Forelimb muscle (tissue), 1 donor: ENCODE measurements at regions not wholly inside any gene's neighbourhood (a gene's known extent, or its start where the extent isn't known, plus 50 kb on each side); places are given as distances from the start of the nearest gene placed in this dataset.
A peak's percentile ranks its signal among the peaks of the same experiment; 100 is the strongest.
"Not testable (repeated sequence)": the region's sequence is repeated elsewhere in the genome, so short reads cannot be mapped to it uniquely, and the experiment has no call there.

Source experiments
- DNase-seq: peaks from one replicate; pipeline ENCODE4 v3.0.0-alpha.2; 2013; ENCODE audit warnings: low read depth

DNA sequence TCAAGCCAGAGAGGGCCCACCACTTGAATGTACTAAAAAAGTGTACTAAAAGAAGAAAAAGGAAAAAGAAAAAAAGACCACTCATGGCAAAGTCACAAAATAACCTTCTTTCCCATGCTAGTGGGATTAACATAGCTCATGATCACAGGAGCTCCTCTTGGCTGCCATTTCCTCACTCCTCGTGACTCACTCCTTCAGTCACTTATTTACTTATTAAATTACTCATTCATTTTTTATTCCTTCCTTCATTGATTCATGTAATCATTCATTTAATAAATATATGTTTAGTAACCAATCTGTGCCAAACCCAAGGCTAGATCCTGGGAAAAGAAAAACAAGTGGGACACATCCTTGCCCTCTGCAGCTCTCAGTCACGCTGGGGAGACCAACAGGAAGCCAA lies 300.5 kb downstream of the INSIG2 start:
- no peak for DNase-seq

DNA sequence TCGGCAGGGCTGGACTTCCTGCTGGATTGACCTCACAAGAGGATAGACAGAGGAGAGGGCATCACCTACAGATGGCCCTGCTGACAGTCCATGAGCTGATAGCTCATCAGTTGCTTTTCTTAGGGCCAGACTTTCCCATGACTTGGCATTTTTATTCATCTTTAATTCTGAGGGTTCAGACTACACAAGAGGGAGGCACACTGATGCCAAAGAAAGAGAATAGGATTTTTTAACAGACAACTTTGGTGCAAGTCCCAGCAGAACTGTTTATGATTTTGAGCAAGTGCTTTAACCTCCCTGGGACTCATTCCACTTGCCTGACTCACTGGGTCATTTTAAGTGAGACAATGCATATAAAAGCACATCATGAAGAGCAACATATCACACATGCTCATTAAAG lies 299.2 kb downstream of the INSIG2 start:
- no peak for DNase-seq

- peak; percentile 14 for DNase-seq
Observed at GRCh38 chr2:118386641-118387302, 298.5 kb downstream of the INSIG2 start.

DNA sequence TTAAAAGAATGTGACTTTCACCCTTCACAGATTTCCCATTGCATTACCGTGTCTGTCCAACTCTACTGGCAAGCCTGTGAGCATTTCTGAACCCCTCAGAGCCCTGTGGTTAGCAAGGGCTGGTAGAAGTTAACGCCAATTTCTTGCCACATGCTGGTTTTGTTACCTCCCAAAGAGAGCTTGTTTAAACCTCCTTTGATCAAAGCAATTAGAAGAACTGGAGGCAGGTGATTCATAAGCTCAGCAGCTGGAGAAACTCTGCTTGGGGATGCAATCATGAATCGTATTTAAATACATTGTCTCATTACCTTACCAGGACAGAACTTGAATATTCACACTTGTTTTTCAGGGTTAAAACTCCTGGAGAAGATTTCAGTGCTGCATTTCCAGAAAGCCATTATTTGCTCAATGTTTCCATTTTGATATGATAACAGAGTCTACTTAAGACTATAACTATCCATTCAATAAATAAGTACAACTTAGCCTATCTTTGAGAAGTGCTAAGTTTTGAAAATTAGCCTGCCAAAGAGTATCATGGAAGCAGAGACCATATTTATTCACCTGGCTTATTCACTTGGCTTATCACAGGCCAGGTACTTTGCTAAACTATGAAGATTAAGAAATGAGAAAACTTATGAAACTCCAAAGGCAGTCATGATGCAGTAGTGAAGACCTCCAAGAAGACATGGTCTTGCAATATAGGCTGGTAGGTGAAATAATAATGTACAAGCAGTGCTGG lies 292.8 kb downstream of the INSIG2 start:
- no peak for DNase-seq

GRCh38 chr2:118375907-118376485 lies 287.7 kb downstream of the INSIG2 start:
- DNase-seq: no peak

DNA sequence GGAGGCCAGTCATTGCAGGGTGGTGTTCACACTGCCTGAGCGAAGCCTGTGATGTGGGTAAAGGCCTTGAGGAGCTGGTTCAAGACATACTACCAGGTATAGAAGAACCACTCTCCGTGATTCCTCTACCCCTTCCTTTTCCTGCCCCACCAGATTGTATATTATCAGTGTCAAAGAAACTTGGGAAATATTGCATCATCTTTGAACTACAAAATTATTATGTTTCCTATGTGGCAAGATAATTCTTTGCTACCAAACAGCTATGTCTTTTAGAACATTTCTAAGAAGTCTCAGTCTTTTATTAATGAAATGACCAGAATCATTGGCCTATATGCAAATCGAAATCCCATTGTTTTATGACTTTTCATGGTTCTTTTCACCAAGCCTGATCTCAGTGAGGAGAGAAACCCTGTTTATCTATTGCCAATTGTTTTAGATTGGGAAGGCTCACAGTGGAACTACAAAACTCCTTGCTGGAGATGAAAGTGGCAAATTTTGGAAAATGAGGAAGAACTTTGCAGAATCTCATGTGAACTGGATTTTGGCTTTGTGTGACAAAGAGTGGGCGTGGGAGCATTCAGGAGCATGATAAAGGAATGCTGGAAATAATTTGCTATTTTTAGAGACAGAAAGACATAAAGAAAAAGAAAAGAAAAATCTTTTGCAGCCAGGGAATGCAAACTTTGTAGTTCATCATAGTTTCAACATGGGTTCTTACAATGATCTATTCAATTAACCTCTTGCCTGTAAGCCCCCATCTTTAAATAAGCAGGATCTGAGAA lies 286.9 kb downstream of the INSIG2 start:
- no peak for DNase-seq

GRCh38 chr2:118372886-118373830 lies 284.9 kb downstream of the INSIG2 start:
- no peak for DNase-seq

DNA sequence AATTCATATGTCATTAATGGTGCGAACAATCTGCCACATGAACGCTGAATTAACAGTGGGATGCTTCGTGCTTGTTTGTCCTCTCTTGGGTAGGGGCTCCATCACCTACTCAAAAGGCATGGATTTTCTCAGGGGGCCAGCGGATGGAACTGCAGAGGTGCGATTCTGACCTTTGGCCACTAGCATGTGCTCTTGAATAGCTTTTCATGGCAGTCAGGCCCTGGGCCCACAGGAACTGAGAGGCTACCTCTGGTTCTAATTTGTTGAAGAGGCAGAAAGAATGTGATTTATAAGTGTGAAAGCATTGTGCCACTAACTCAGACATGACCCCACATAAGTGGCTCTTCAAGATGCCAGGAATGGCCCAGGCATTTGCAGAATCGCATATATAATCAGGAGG lies 283.2 kb downstream of the INSIG2 start:
- no peak for DNase-seq

- DNase-seq: not testable (repeated sequence)
Observed at GRCh38 chr2:118369521-118369920, 281.2 kb downstream of the INSIG2 start.

DNA sequence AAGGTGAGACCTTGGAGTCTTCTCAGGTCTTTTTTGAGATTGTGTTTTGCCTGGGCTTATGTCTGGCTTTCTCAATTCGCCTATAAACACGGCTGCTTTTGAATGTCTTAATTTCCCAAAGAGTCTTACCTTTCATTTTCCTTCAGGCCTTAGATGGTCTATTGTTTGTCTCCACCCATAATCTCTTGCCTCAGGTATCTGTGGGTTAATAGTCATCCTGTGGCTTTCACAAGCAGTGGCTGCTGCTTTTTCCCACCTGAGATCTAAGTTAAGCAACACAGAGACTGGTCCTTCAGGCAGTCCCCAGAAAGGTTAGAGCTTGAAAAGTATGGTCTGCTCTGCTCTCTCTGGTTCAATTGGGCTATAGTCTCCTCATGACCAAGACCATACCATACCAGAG lies 275.3 kb downstream of the INSIG2 start:
- no peak for DNase-seq

- DNase-seq: no peak
Observed at GRCh38 chr2:118356051-118356450, 267.8 kb downstream of the INSIG2 start.

DNA sequence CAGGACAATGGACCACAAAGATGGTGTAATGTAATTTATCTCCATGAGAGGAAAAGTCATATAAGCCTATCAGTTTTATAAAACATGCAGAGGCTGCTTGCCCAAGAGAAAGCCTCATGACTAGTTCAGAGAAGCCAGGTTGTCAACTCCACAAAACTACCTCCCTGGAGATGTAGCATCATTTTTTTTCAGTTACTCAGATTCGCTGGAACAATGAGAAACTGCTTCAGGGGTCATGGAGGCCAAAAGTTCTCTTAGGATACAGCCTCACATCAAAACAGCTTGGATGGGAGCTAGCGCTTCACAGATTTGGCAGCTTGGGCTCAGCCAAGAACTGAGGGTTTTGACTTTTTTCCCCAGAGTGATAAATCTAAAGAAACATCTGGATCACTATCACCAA lies 263.5 kb downstream of the INSIG2 start:
- no peak for DNase-seq

- DNase-seq: no peak
Observed at GRCh38 chr2:118350621-118351020, 262.4 kb downstream of the INSIG2 start.

- DNase-seq: no peak
Observed at GRCh38 chr2:118349365-118349764, 261.1 kb downstream of the INSIG2 start.

GRCh38 chr2:118348380-118349034 lies 260.2 kb downstream of the INSIG2 start:
- no peak for DNase-seq

DNA sequence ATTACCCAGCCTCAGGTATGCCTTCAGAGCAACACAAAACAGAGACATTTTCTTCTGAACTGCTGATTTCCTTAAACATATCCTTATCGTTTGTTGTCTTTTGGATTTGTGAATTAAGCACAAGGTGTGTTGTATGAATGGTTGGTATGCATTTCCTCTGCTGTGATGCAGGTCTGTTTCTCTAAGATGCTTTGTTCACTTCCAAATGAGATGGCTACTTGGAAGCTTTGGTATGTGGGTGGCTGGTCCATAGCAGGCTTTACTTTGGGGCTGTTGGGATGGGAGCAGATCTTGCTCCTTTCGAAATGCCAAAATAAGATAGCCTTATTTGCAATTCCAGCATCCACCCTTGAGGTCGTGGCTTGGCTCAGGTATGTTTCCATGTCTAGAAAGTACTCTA lies 257.2 kb downstream of the INSIG2 start:
- no peak for DNase-seq

GRCh38 chr2:118340103-118340502 lies 251.8 kb downstream of the INSIG2 start:
- DNase-seq: no peak

- no peak for DNase-seq
Observed at GRCh38 chr2:118339386-118339785, 251.1 kb downstream of the INSIG2 start.

DNA sequence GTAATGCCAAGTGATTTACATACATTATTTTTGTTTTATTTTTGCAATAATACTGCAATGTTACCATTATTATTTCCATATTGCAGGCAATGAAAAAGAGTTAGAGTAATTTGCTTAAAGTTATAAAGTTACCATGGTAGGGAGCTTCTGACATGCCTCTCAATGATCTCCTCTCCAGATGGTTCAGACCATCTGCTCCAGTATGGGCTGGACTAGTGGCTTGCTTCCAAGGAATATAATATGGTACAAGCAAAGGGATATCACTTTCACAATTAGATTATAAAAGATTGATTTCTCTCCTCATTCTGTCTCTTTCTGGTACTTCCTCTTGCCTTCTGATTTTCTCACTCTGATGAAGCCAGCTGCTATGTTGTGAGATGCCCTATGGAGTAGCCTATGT lies 245.4 kb downstream of the INSIG2 start:
- DNase-seq: no peak

DNA sequence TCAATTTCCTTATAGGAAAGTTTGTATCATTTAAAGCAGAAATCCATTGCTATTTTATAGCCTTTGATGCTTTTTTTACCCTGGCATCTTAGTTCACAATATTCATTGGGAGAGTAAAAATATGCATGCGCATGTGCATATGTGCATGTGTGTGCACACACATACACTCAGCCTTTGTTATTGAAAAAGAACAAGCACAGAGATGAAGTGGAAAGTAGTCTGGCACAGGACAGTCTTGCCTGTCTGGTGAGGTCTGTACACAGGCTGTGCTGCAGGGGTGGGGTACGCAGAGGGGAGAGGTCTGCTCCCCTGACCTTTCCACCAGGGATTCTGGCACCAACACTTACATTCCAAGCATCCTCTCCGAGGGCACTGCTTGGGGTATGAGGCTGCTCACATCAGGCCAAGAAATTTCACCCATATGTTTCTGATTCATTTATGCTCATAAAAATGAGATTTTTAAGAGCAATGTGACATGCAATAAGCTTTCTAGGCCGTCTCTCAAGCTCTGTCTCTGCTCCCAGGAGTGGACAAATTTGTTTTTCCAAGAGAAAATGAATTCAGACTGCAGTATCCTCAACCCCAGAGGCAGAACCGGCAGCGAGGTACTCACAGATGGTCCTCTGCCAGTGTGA lies 237.2 kb downstream of the INSIG2 start:
- DNase-seq: no peak
